GM10266 (cell line): ENCODE measurements at regions not wholly inside any gene's neighbourhood (a gene's known extent, or its start where the extent isn't known, plus 50 kb on each side); places are given as distances from the start of the nearest gene placed in this dataset.

Source experiments
- DNase-seq: peaks from one replicate; pipeline ENCODE4 v3.0.0; 2012; ENCODE audit errors: extremely low spot score
- CTCF ChIP-seq: IDR thresholded peaks from 2 replicates; pipeline ENCODE4 v1.5.1; 2012; ENCODE audit warnings: mild to moderate bottlenecking, low read depth; ENCODE audit not compliant: control insufficient read depth, insufficient read depth; ENCODE audit errors: missing control alignments

- no peak for DNase-seq
- no peak for TF ChIP-seq CTCF
These were observed 82.6 kb upstream of the CCL2 start for GRCh38 chr17:34172390-34172918.

- TF ChIP-seq CTCF, result no peak
- no peak for DNase-seq
These were observed 81.8 kb upstream of the CCL2 start for GRCh38 chr17:34173241-34173640.

- no peak for TF ChIP-seq CTCF
- DNase-seq, result no peak
These were observed 80.6 kb upstream of the CCL2 start for GRCh38 chr17:34174496-34174895.

- no peak for TF ChIP-seq CTCF
- no peak for DNase-seq
These were observed 78.6 kb upstream of the CCL2 start for GRCh38 chr17:34176440-34176839.

GRCh38 chr17:34177642-34178041, 77.4 kb upstream of the CCL2 start:
- no peak for TF ChIP-seq CTCF
- DNase-seq, result no peak

- no peak for TF ChIP-seq CTCF
- DNase-seq, result no peak
These were observed 77.0 kb upstream of the CCL2 start for GRCh38 chr17:34178092-34178491.

- no peak for TF ChIP-seq CTCF
- DNase-seq, result no peak
These were observed 72.9 kb upstream of the CCL2 start for GRCh38 chr17:34182036-34182803.
